Smooth muscle cell (in vitro differentiated cells): ENCODE measurements at regions not wholly inside any gene's neighbourhood (a gene's known extent, or its start where the extent isn't known, plus 50 kb on each side); places are given as distances from the start of the nearest gene placed in this dataset.

ENCODE experiments used
- DNase-seq: peaks from one replicate; lab custom pipeline; 2025; ENCODE audit not compliant: unreplicated experiment; lab: John Stamatoyannopoulos, UW
- H2AFZ ChIP-seq: fragments of 200-600 bp; sonication (generic); 2 replicates; pipeline ENCODE4 v1.6.0; 2016; ENCODE audit warnings: antibody characterized with exemption, low read depth, mild to moderate bottlenecking
- H3F3A ChIP-seq: fragments of 200-600 bp; sonication (generic); 2 replicates; pipeline ENCODE4 v1.6.0; 2017; ENCODE audit warnings: antibody characterized with exemption, low read depth
- H3K27ac ChIP-seq: fragments of 200-600 bp; sonication (generic); 2 replicates; pipeline ENCODE4 v1.5.1; 2016; ENCODE audit warnings: low read depth, mild to moderate bottlenecking
- H3K27me3 ChIP-seq: fragments of 200-600 bp; sonication (generic); 2 replicates; pipeline ENCODE4 v1.6.1; 2016; ENCODE audit warnings: low read depth, mild to moderate bottlenecking
- H3K36me3 ChIP-seq: fragments of 200-600 bp; sonication (generic); 2 replicates; pipeline ENCODE4 v1.5.1; 2016; ENCODE audit warnings: low read depth
- H3K4me1 ChIP-seq: fragments of 200-600 bp; sonication (generic); 2 replicates; pipeline ENCODE4 v1.5.1; 2016; ENCODE audit warnings: low read depth
- H3K4me2 ChIP-seq: fragments of 200-600 bp; sonication (generic); 2 replicates; pipeline ENCODE4 v1.6.0; 2016; ENCODE audit warnings: mild to moderate bottlenecking
- H3K4me3 ChIP-seq: fragments of 200-600 bp; sonication (generic); 2 replicates; pipeline ENCODE4 v1.5.1; 2016; ENCODE audit warnings: mild to moderate bottlenecking
- H3K79me2 ChIP-seq: fragments of 200-600 bp; sonication (generic); 2 replicates; pipeline ENCODE4 v1.6.0; 2016; ENCODE audit warnings: low read depth, mild to moderate bottlenecking
- H3K9ac ChIP-seq: fragments of 200-600 bp; sonication (generic); 2 replicates; pipeline ENCODE4 v1.6.0; 2016; ENCODE audit warnings: low read depth
- H3K9me3 ChIP-seq: fragments of 200-600 bp; sonication (generic); replicated peaks from 2 replicates; pipeline ENCODE4 v1.5.1; 2016; ENCODE audit warnings: low read depth
- H4K20me1 ChIP-seq: fragments of 200-600 bp; sonication (generic); 2 replicates; pipeline ENCODE4 v1.6.0; 2016; ENCODE audit warnings: low read depth
- CTCF ChIP-seq: fragments of 200-600 bp; sonication (generic); IDR thresholded peaks from 2 replicates; pipeline ENCODE4 v1.5.1; 2017; ENCODE audit warnings: borderline replicate concordance, mild to moderate bottlenecking, antibody characterized with exemption; ENCODE audit not compliant: insufficient read depth, poor library complexity, severe bottlenecking
- WGBS: methylation state at CpG from one replicate; pipeline ENCODE4 v1.1.7; 2016; ENCODE audit warnings: low lambda C conversion rate; 5-methylcytosine and 5-hydroxymethylcytosine counted together

- no peak overlapping the region for H3K9ac ChIP-seq
- H3K4me1 ChIP-seq, result peaks cover 9% of the 10 kb centered on the region
- H3K36me3 ChIP-seq, result no peaks in the 10 kb centered on the region
- no peak overlapping the region for H2AFZ ChIP-seq
- no peak overlapping the region for H3K4me3 ChIP-seq
- H3F3A ChIP-seq, result peaks cover 1% of the 10 kb centered on the region
- no peak for TF ChIP-seq CTCF
- H3K79me2 ChIP-seq, result no peaks in the 10 kb centered on the region
- no peak overlapping the region for H3K27ac ChIP-seq
- H3K4me2 ChIP-seq, result no peak overlapping the region
- H3K27me3 ChIP-seq, result no peaks in the 10 kb centered on the region
- no peak for DNase-seq
- H4K20me1 ChIP-seq, result peaks cover 37% of the 10 kb centered on the region
- WGBS, result 95% methylated on average over 13 of the region's 13 CpGs
- no peaks in the 10 kb centered on the region for H3K9me3 ChIP-seq
Observed at GRCh38 chr16:85386467-85387170, 226.5 kb upstream of the GSE1 start.

- Histone ChIP-seq H3K27ac (no peak overlapping the region), H3K4me3 (no peak overlapping the region), H3K9ac (no peak overlapping the region), H2AFZ (no peak overlapping the region), H4K20me1 (peaks cover 35% of the 10 kb centered on the region), H3K9me3 (no peaks in the 10 kb centered on the region), H3K36me3 (no peaks in the 10 kb centered on the region), H3K4me2 (no peak overlapping the region), H3K4me1 (peaks cover 3% of the 10 kb centered on the region), H3K79me2 (no peaks in the 10 kb centered on the region), H3K27me3 (no peaks in the 10 kb centered on the region), H3F3A (no peaks in the 10 kb centered on the region)
- TF ChIP-seq CTCF, result no peak
- DNase-seq, result no peak
- 98% methylated on average over 8 of the region's 11 CpGs for WGBS
Observed at GRCh38 chr16:85387171-85387507, 226.0 kb upstream of the GSE1 start.

- Histone ChIP-seq H3K27ac (no peak overlapping the region), H3K4me3 (no peak overlapping the region), H3K36me3 (no peaks in the 10 kb centered on the region), H4K20me1 (peaks cover 30% of the 10 kb centered on the region), H3K79me2 (no peaks in the 10 kb centered on the region), H3K9ac (no peak overlapping the region), H3F3A (no peaks in the 10 kb centered on the region), H3K4me2 (no peak overlapping the region), H2AFZ (no peak overlapping the region), H3K9me3 (no peaks in the 10 kb centered on the region), H3K27me3 (no peaks in the 10 kb centered on the region), H3K4me1 (no peaks in the 10 kb centered on the region)
- no peak for TF ChIP-seq CTCF
- no peak for DNase-seq
- WGBS, result 97% methylated on average over 1 of the region's 2 CpGs
Observed at GRCh38 chr16:85387731-85388295, 225.3 kb upstream of the GSE1 start.
